ENCODE measurements at regions not wholly inside any gene's neighbourhood (a gene's known extent, or its start where the extent isn't known, plus 50 kb on each side); places are given as distances from the start of the nearest gene placed in this dataset.

DNA sequence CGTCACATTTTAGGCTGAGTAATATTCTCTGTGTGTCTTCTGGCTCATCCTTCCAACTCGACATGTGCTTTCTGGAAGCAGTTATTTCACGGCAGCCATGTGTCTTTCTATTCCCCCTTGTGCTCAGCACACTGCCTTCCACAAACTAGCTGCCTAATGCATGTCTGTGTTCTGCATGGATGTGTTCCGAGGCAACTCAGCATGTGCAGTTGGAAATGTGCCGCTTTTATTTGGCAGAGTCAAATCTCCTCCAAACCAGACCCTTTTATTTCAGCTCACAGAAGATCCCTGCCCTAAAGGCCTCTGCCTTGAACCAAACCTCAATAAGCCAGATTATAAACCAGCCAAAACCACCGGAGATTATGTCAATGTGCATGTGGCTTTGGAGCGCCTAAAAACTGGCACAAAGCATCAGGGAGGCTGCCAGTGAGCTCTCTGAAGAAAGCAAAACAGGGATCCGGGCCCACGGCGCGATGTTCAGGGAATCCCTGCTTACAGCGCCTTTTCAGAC, 360.2 kb downstream of the DEPDC1B start:
- no peak for TF ChIP-seq EZH2 (IDR thresholded peaks at IDR 0.05; ENCODE audit: borderline replicate concordance)
- TF ChIP-seq, protein P1, sequence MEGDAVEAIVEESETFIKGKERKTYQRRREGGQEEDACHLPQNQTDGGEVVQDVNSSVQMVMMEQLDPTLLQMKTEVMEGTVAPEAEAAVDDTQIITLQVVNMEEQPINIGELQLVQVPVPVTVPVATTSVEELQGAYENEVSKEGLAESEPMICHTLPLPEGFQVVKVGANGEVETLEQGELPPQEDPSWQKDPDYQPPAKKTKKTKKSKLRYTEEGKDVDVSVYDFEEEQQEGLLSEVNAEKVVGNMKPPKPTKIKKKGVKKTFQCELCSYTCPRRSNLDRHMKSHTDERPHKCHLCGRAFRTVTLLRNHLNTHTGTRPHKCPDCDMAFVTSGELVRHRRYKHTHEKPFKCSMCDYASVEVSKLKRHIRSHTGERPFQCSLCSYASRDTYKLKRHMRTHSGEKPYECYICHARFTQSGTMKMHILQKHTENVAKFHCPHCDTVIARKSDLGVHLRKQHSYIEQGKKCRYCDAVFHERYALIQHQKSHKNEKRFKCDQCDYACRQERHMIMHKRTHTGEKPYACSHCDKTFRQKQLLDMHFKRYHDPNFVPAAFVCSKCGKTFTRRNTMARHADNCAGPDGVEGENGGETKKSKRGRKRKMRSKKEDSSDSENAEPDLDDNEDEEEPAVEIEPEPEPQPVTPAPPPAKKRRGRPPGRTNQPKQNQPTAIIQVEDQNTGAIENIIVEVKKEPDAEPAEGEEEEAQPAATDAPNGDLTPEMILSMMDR (IDR thresholded peaks at IDR 0.05; ENCODE audit: poor library complexity): no peak
